GM12878 (cell line): ENCODE measurements at regions not wholly inside any gene's neighbourhood (a gene's known extent, or its start where the extent isn't known, plus 50 kb on each side); places are given as distances from the start of the nearest gene placed in this dataset.

Experiments
- ATAC-seq: fragments of 200-7000 bp; cut with Tn5 transposase; 3 replicates; pipeline ENCODE4 v1.9.1; 2020; ENCODE audit warnings: mild to moderate bottlenecking, moderate library complexity
- BruUV-seq: library from RNA; stranded (reverse); fragments of 400-500 nt; replicated peaks from 2 replicates; lab custom pipeline; 2021; lab: Mats Ljungman, UMichigan
- CTCF ChIA-PET: fragments of 300-600 bp; sonication (Branson Sonifier 250); formaldehyde crosslinking; extraction: SDS; loops from one replicate; lab custom pipeline; 2021; ENCODE audit warnings: inconsistent platforms; lab: Yijun Ruan, JAX
- POLR2A ChIA-PET: fragments of 350-600 bp; formaldehyde crosslinking; extraction: SDS; loops from one replicate; lab custom pipeline; 2021; ENCODE audit warnings: inconsistent platforms; lab: Charles Lee
- RAD21 ChIA-PET: fragments of 300-600 bp; sonication (Branson Sonifier 250); formaldehyde crosslinking; loops from one replicate; lab custom pipeline; 2023; ENCODE audit warnings: antibody characterized with exemption; ENCODE audit not compliant: unreplicated experiment; lab: Charles Lee
- SMC1A ChIA-PET: fragments of 300-600 bp; sonication (Branson Sonifier 250); formaldehyde crosslinking; loops from one replicate; lab custom pipeline; 2023; ENCODE audit not compliant: unreplicated experiment, uncharacterized antibody; lab: Charles Lee
- DNase-seq: peaks from one replicate; pipeline ENCODE4 v3.0.0-alpha.2; 2011; ENCODE audit warnings: low read depth, low spot score
- FAIRE-seq: peaks from 3 replicates; lab custom pipeline; 2011; peaks lifted over from hg19 to GRCh38; lab: Jason Lieb, UNC
- H2AFZ ChIP-seq: 2 replicates; pipeline ENCODE4 v1.6.0; 2011; ENCODE audit warnings: low read depth, low read length, control low read depth; ENCODE audit not compliant: control insufficient read depth
- H3K27ac ChIP-seq: 2 replicates; pipeline ENCODE4 v1.5.1; 2011; ENCODE audit warnings: control low read depth; ENCODE audit not compliant: control insufficient read depth, insufficient read depth
- H3K27me3 ChIP-seq, 2 experiments: replicated peaks in 1 of 2; 2 replicates each; pipeline versions ENCODE4 v1.6.0 to v1.6.1; 2011; ENCODE audit warnings: low read length in 1 of 2; ENCODE audit not compliant: control insufficient read depth in 2 of 2, insufficient read depth in 2 of 2
- H3K36me3 ChIP-seq, 2 experiments: 2 replicates each; pipeline ENCODE4 v1.5.1; 2011; ENCODE audit warnings: low read length in 1 of 2; ENCODE audit not compliant: control insufficient read depth in 2 of 2, insufficient read depth in 2 of 2
- H3K4me1 ChIP-seq: 2 replicates; pipeline ENCODE4 v1.6.1; 2011; ENCODE audit warnings: mild to moderate bottlenecking, low read length, moderate library complexity, mixed read lengths; ENCODE audit not compliant: control insufficient read depth, insufficient read depth
- H3K4me2 ChIP-seq: 2 replicates; pipeline ENCODE4 v1.6.0; 2011; ENCODE audit warnings: control low read depth; ENCODE audit not compliant: control insufficient read depth, insufficient read depth
- H3K4me3 ChIP-seq: fragments of 200-600 bp; sonication (generic); 2 replicates; pipeline ENCODE4 v1.5.1; 2016
- H3K79me2 ChIP-seq: 2 replicates; pipeline ENCODE4 v1.6.0; 2011; ENCODE audit warnings: low read length; ENCODE audit not compliant: control insufficient read depth, insufficient read depth
- H3K9ac ChIP-seq: 2 replicates; pipeline ENCODE4 v1.8.0; 2011; ENCODE audit warnings: low read length, control low read depth, mixed read lengths; ENCODE audit not compliant: control insufficient read depth, insufficient read depth
- H3K9me3 ChIP-seq: replicated peaks from 3 replicates; pipeline ENCODE4 v1.5.1; 2011; ENCODE audit warnings: mild to moderate bottlenecking, low read length; ENCODE audit not compliant: control insufficient read depth, insufficient read depth
- H4K20me1 ChIP-seq: 2 replicates; pipeline ENCODE4 v1.6.0; 2011; ENCODE audit not compliant: control insufficient read depth, insufficient read depth
- ASH2L ChIP-seq: fragments of 300-600, 200-600 bp; sonication (generic); IDR thresholded peaks from 2 replicates; pipeline ENCODE4 v1.6.1; 2017; ENCODE audit warnings: low read depth, mild to moderate bottlenecking, borderline replicate concordance
- CEBPB ChIP-seq, 2 experiments: fragments of 150-350 bp in 1 of 2; IDR thresholded peaks; 2 replicates each; pipeline ENCODE4 v1.6.1; 2012 to 2014; ENCODE audit warnings: low read depth in 2 of 2, low read length in 2 of 2, borderline replicate concordance in 1 of 2, inconsistent platforms in 1 of 2
- EZH2 ChIP-seq: IDR thresholded peaks from 2 replicates; pipeline ENCODE4 v1.6.1; 2012; ENCODE audit warnings: low read depth, mild to moderate bottlenecking, control low read depth, inconsistent platforms, low read length, borderline replicate concordance; ENCODE audit not compliant: control insufficient read depth
- IKZF2 ChIP-seq, 2 experiments: fragments of 450-650 bp; IDR thresholded peaks; 2 replicates each; pipeline ENCODE4 v1.6.1; 2017; ENCODE audit warnings: mild to moderate bottlenecking in 2 of 2, moderate library complexity in 2 of 2
- NBN ChIP-seq: fragments of 450-650 bp; IDR thresholded peaks from 2 replicates; pipeline ENCODE4 v1.6.1; 2016
- POLR2A ChIP-seq: IDR thresholded peaks from 2 replicates; pipeline ENCODE4 v1.6.1; 2011; ENCODE audit warnings: low read depth, mild to moderate bottlenecking, low read length
- TAF1 ChIP-seq: IDR thresholded peaks from 2 replicates; pipeline ENCODE4 v1.6.1; 2011; ENCODE audit warnings: mild to moderate bottlenecking, low read depth, low read length, borderline replicate concordance
- TCF7 ChIP-seq: IDR thresholded peaks from 2 replicates; pipeline ENCODE4 v1.6.1; 2014; ENCODE audit warnings: antibody characterized with exemption, borderline replicate concordance
- YY1 ChIP-seq: IDR thresholded peaks from 2 replicates; pipeline ENCODE4 v1.6.1; 2011; ENCODE audit warnings: low read depth, mild to moderate bottlenecking, low read length
- WGBS: methylation state at CpG from one replicate; pipeline ENCODE4 v1.1.6; 2016; ENCODE audit warnings: low lambda C conversion rate; ENCODE audit not compliant: insufficient replicate concordance, insufficient coverage; ENCODE audit errors: missing lambda C conversion rate; 5-methylcytosine and 5-hydroxymethylcytosine counted together
- in situ Hi-C: fragments of 300-500 bp; cut with MboI; formaldehyde crosslinking; loops from 9 replicates; pipeline ENCODE4 v1.14.3; 2018; ENCODE audit warnings: mixed read lengths
- intact Hi-C: fragments of 100-400 bp; cut with micrococcal nuclease; formaldehyde crosslinking; loops from one replicate; pipeline ENCODE4 v1.14.2; 2022; ENCODE audit not compliant: unreplicated experiment
- TF ChIP-seq, protein P1 (sequence below): IDR thresholded peaks from 2 replicates; pipeline ENCODE4 v1.6.1; 2012; ENCODE audit warnings: mild to moderate bottlenecking, low read depth, low read length

DNA sequence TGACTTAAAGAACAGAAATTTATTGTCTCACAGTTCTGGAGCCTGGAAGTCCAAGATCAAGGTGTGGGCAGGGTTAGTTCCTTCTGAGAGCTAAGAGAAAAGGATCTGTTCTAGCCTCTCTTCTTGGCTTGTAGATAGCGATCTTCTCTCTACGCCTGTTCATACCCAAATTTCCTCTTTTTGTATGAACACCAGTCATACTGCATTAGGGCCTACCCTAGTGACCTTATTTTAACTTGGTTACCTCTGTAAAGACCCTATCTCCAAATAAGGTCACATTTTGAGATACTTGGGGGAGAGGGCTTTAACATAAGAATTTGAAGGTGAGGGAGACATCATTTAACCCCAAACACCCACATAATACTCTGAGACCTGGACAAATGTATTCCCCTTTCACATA, 55.6 kb upstream of the SPP1 start:
- DNase-seq: no peak
- no peak for ATAC-seq
- Histone ChIP-seq H3K4me1 (no peaks in the 10 kb centered on the region), H2AFZ (no peak overlapping the region), H3K4me2 (no peak overlapping the region), H3K9me3 (no peaks in the 10 kb centered on the region), H3K79me2 (no peaks in the 10 kb centered on the region), H3K9ac (no peak overlapping the region), H3K36me3 (no peaks in the 10 kb centered on the region), H3K27ac (no peak overlapping the region), H4K20me1 (no peaks in the 10 kb centered on the region), H3K27me3 (no peaks in the 10 kb centered on the region), H3K4me3 (no peak overlapping the region)
- no TSS peak for BruUV-seq
- ChIA-PET POLR2A (no interaction called here), CTCF (no interaction called here), SMC1A (no interaction called here), RAD21 (no interaction called here)
- FAIRE-seq: no peak
- no peak for TF ChIP-seq EZH2
- TF ChIP-seq ASH2L: no peak
- no peak for TF ChIP-seq POLR2A
- TF ChIP-seq, protein P1, sequence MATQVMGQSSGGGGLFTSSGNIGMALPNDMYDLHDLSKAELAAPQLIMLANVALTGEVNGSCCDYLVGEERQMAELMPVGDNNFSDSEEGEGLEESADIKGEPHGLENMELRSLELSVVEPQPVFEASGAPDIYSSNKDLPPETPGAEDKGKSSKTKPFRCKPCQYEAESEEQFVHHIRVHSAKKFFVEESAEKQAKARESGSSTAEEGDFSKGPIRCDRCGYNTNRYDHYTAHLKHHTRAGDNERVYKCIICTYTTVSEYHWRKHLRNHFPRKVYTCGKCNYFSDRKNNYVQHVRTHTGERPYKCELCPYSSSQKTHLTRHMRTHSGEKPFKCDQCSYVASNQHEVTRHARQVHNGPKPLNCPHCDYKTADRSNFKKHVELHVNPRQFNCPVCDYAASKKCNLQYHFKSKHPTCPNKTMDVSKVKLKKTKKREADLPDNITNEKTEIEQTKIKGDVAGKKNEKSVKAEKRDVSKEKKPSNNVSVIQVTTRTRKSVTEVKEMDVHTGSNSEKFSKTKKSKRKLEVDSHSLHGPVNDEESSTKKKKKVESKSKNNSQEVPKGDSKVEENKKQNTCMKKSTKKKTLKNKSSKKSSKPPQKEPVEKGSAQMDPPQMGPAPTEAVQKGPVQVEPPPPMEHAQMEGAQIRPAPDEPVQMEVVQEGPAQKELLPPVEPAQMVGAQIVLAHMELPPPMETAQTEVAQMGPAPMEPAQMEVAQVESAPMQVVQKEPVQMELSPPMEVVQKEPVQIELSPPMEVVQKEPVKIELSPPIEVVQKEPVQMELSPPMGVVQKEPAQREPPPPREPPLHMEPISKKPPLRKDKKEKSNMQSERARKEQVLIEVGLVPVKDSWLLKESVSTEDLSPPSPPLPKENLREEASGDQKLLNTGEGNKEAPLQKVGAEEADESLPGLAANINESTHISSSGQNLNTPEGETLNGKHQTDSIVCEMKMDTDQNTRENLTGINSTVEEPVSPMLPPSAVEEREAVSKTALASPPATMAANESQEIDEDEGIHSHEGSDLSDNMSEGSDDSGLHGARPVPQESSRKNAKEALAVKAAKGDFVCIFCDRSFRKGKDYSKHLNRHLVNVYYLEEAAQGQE: no peak
- TF ChIP-seq CEBPB (IDR thresholded peaks at IDR 0.05; ENCODE audit: borderline replicate concordance in 1 of 2, low read depth in 2 of 2, low read length in 2 of 2): no peak
- TF ChIP-seq TCF7: no peak
- no peak for TF ChIP-seq TAF1
- TF ChIP-seq YY1: no peak
- no peak for TF ChIP-seq IKZF2 (IDR thresholded peaks at IDR 0.05)
- no peak for TF ChIP-seq NBN
- intact Hi-C loops (no loop called here), in situ Hi-C loops (no loop called here)
- WGBS: 4% methylated on average over 2 of the region's 2 CpGs
